GM13977 (cell line): ENCODE measurements at regions not wholly inside any gene's neighbourhood (a gene's known extent, or its start where the extent isn't known, plus 50 kb on each side); places are given as distances from the start of the nearest gene placed in this dataset.

Experiments
- DNase-seq: peaks from one replicate; pipeline ENCODE4 v3.0.0; 2012; ENCODE audit warnings: low spot score
- in situ Hi-C: fragments of 300-500 bp; cut with MboI; formaldehyde crosslinking; loops from one replicate; pipeline ENCODE4 v1.12.0; 2022; ENCODE audit warnings: low sequenced_read_pairs, low pct_unique_long_range_greater_than_20kb, mixed read lengths, inconsistent platforms; ENCODE audit not compliant: unreplicated experiment
- TF ChIP-seq, protein P1 (sequence below): IDR thresholded peaks from 2 replicates; pipeline ENCODE4 v1.5.1; 2012; ENCODE audit warnings: mild to moderate bottlenecking, control low read depth; ENCODE audit not compliant: insufficient read depth; ENCODE audit errors: extremely low read depth, missing control alignments

DNA sequence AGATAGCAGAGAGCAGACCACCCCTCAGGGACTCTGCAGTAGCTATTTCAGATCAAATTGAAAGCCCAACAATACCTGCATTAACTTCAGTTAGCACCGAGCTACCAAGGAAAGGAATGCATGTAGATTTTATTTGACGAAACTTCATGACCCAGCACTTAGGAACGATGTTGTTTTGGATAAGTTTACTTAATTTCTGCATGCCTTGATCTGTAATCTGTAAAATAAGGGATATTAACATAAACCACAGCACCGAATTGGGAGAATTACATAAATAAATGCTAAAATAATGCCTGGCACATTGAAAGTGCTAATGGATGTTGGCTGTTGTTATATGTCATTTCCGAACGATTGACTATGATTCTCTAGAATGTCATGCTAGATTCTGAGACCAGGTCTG, 435.8 kb upstream of the CLINT1 start:
- no peak for DNase-seq
- in situ Hi-C loops, result no loop called here
- TF ChIP-seq, protein P1, sequence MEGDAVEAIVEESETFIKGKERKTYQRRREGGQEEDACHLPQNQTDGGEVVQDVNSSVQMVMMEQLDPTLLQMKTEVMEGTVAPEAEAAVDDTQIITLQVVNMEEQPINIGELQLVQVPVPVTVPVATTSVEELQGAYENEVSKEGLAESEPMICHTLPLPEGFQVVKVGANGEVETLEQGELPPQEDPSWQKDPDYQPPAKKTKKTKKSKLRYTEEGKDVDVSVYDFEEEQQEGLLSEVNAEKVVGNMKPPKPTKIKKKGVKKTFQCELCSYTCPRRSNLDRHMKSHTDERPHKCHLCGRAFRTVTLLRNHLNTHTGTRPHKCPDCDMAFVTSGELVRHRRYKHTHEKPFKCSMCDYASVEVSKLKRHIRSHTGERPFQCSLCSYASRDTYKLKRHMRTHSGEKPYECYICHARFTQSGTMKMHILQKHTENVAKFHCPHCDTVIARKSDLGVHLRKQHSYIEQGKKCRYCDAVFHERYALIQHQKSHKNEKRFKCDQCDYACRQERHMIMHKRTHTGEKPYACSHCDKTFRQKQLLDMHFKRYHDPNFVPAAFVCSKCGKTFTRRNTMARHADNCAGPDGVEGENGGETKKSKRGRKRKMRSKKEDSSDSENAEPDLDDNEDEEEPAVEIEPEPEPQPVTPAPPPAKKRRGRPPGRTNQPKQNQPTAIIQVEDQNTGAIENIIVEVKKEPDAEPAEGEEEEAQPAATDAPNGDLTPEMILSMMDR, result no peak

DNA sequence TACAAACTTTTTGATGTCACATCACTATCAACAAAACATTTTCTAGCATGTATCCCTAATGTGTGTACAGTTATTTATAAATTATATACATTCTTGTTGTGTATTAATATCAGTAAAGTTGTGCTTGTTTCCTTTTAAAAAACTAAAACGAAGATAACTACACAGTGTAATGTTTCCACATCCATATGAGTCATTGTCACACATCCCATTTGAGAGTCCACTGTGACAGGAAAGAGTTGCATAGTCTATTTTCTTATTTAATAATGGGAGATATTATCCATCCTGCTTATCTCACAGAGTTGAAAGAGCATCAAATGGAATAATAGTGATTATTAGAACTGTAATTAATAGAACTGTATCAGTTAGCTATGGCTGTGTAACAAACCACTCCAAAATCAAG, 434.0 kb upstream of the CLINT1 start:
- TF ChIP-seq, protein P1, result no peak
- in situ Hi-C loops, result no loop called here
- no peak for DNase-seq

DNA sequence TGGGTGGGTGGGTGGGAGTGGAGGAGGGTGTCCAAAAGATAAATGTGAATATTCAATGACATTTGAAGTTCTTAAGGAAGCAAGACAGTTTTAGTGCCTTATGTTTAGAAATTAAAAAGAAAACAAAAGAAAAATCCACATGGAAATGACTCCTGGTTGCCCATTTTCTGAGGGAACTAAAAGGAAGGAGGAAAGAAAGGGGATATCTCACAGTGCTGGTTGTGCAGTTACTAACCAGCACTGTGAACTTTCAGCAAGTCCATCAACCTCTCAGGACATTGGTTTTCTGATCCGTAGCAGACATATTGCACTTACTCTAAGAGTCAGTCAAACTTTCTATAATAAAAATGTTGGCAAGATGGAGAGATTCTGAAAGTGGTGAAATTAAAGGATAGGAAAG, 431.0 kb upstream of the CLINT1 start:
- in situ Hi-C loops, result no loop called here
- TF ChIP-seq, protein P1, result no peak
- DNase-seq, result no peak

DNA sequence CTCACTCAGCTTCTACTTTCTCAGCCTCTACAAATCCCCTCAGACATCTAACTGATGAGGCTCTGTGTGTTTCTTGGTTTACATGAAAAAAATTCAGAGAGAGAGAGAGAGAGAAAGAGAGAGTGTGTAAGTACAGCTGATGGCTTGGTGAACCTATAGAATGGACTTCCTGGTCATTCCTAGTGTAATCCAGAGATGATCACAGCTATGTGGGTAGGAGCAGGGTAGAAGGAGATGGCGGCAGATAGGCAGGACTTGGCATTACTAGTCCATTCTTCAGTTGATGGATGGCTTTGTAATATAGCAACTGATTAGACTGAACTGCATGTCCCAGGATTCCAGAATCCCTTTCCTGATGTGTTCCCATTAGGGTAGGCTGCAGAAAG, 429.3 kb upstream of the CLINT1 start:
- no peak for DNase-seq
- in situ Hi-C loops, result no loop called here

DNA sequence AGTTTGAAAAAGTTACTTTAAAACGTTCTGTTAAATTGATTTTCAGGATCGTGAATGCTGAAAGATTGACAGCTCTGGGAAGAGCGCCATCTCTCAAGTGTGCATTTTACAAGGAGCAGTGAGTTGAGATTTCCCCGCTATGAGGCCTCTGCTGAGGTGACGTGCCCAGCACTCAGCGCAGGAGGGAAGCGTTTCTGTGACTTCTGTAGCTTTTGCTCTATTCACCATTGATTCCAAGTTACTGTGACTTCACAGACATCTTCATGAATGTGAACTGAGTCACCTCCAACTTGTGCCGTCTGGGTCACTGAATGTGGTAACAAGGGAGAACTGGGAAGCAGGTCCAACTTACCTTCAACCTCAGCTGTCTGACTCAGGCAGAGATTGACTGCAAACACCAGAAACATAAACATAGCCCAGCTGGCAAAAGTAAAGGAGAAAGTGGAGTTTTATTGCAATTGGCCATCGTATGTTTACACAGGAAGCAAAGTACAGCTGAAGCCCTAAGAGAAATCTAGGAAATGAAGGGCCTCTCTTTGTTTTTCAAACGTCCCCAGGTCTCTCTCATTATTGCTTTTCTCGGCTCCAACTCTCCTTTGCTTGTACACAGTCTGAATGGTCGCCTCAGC, 428.8 kb upstream of the CLINT1 start:
- in situ Hi-C loops, result no loop called here
- DNase-seq, result no peak
- TF ChIP-seq, protein P1, result no peak

More for the DNA sequence above, 429.3 kb upstream of the CLINT1 start:
- TF ChIP-seq, protein P1, result no peak

DNA sequence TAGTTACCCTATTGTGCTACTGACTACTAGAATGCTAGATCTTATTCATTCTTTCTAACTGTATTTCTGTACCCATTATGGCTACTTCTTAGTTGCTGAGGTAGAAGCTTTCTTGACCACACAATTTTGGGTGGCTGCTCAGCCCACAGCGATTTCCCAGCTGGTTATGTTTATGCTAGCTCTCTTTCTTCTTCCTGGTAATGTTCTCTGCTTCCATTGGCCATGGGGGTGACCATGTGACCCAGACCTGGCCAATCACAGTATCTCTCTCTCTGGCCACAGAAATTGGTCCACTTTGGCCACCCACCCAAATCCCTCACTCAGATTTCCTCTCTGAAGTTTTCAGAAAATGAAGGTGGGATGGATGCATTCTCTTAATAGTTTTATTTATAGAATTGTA, 427.9 kb upstream of the CLINT1 start:
- TF ChIP-seq, protein P1, result no peak
- in situ Hi-C loops, result no loop called here
- DNase-seq, result no peak
